NCI-H2227 treated with DMSO at 0.1 percent for 48 hours (cell line): ENCODE measurements at regions not wholly inside any gene's neighbourhood (a gene's known extent, or its start where the extent isn't known, plus 50 kb on each side); places are given as distances from the start of the nearest gene placed in this dataset.
A peak's percentile ranks its signal among the peaks of the same experiment; 100 is the strongest.

Experiments
- DNase-seq: peaks from one replicate; lab custom pipeline; 2025; lab: John Stamatoyannopoulos, UW

GRCh38 chr13:85742355-85742754 lies 56.9 kb downstream of the SLITRK6 start:
- DNase-seq: peak; percentile 24

- no peak for DNase-seq
Measured at GRCh38 chr13:85741017-85741416, 58.2 kb downstream of the SLITRK6 start.

GRCh38 chr13:85738696-85739320 lies 60.4 kb downstream of the SLITRK6 start:
- no peak for DNase-seq

GRCh38 chr13:85737952-85738351 lies 61.3 kb downstream of the SLITRK6 start:
- no peak for DNase-seq

- no peak for DNase-seq
Measured at GRCh38 chr13:85729296-85729695, 69.9 kb downstream of the SLITRK6 start.

- DNase-seq: no peak
Measured at GRCh38 chr13:85728811-85729210, 70.4 kb downstream of the SLITRK6 start.

GRCh38 chr13:85725433-85725832 lies 73.8 kb downstream of the SLITRK6 start:
- peak; percentile 46 for DNase-seq

GRCh38 chr13:85724546-85725432 lies 74.4 kb downstream of the SLITRK6 start:
- peak; percentile 83 for DNase-seq

GRCh38 chr13:85719749-85720148 lies 79.5 kb downstream of the SLITRK6 start:
- no peak for DNase-seq

- DNase-seq: peak; percentile 34
Measured at GRCh38 chr13:85717921-85718320, 81.3 kb downstream of the SLITRK6 start.

GRCh38 chr13:85710545-85710944 lies 88.7 kb downstream of the SLITRK6 start:
- no peak for DNase-seq

- no peak for DNase-seq
Measured at GRCh38 chr13:85709721-85710120, 89.5 kb downstream of the SLITRK6 start.

- DNase-seq: no peak
Measured at GRCh38 chr13:85709072-85709471, 90.1 kb downstream of the SLITRK6 start.

GRCh38 chr13:85700906-85701305 lies 98.3 kb downstream of the SLITRK6 start:
- DNase-seq: no peak

GRCh38 chr13:85698256-85698655 lies 101.0 kb downstream of the SLITRK6 start:
- no peak for DNase-seq

GRCh38 chr13:85694992-85695391 lies 104.2 kb downstream of the SLITRK6 start:
- DNase-seq: no peak

GRCh38 chr13:85693889-85694511 lies 105.2 kb downstream of the SLITRK6 start:
- no peak for DNase-seq

GRCh38 chr13:85690368-85690767 lies 108.9 kb downstream of the SLITRK6 start:
- DNase-seq: no peak

GRCh38 chr13:85685436-85685835 lies 113.8 kb downstream of the SLITRK6 start:
- DNase-seq: no peak

- DNase-seq: no peak
Measured at GRCh38 chr13:85675151-85675907, 123.9 kb downstream of the SLITRK6 start.

GRCh38 chr13:85671336-85671735 lies 127.9 kb downstream of the SLITRK6 start:
- no peak for DNase-seq

GRCh38 chr13:85666356-85666755 lies 132.9 kb downstream of the SLITRK6 start:
- DNase-seq: no peak
